HG02571 (cell line): ENCODE measurements at regions not wholly inside any gene's neighbourhood (a gene's known extent, or its start where the extent isn't known, plus 50 kb on each side); places are given as distances from the start of the nearest gene placed in this dataset.

Source experiments
- ATAC-seq: cut with Tn5 transposase; IDR thresholded peaks from one replicate; pipeline ENCODE4 v1.9.1; 2021; ENCODE audit warnings: mild to moderate bottlenecking, moderate library complexity; ENCODE audit not compliant: unreplicated experiment

- no peak for ATAC-seq
Measured at GRCh38 chr11:92850296-92850826, 119.1 kb upstream of the MTNR1B start.

GRCh38 chr11:92852229-92852628 is 117.2 kb upstream of the MTNR1B start:
- no peak for ATAC-seq

- no peak for ATAC-seq
Measured at GRCh38 chr11:92852946-92853345, 116.5 kb upstream of the MTNR1B start.

- ATAC-seq: no peak
Measured at GRCh38 chr11:92854162-92854561, 115.3 kb upstream of the MTNR1B start.

GRCh38 chr11:92854952-92855351 is 114.5 kb upstream of the MTNR1B start:
- ATAC-seq: no peak

GRCh38 chr11:92855607-92856405 is 113.6 kb upstream of the MTNR1B start:
- ATAC-seq: no peak

- ATAC-seq: no peak
Measured at GRCh38 chr11:92857407-92857806, 112.0 kb upstream of the MTNR1B start.

- no peak for ATAC-seq
Measured at GRCh38 chr11:92859156-92859690, 110.2 kb upstream of the MTNR1B start.

GRCh38 chr11:92861634-92862033 is 107.8 kb upstream of the MTNR1B start:
- ATAC-seq: no peak

GRCh38 chr11:92865352-92865751 is 104.1 kb upstream of the MTNR1B start:
- ATAC-seq: no peak

- ATAC-seq: no peak
Measured at GRCh38 chr11:92866679-92867282, 102.7 kb upstream of the MTNR1B start.

- ATAC-seq: no peak
Measured at GRCh38 chr11:92867913-92868619, 101.4 kb upstream of the MTNR1B start.

GRCh38 chr11:92869716-92870115 is 99.7 kb upstream of the MTNR1B start:
- no peak for ATAC-seq

GRCh38 chr11:92870196-92870832 is 99.1 kb upstream of the MTNR1B start:
- ATAC-seq: no peak

GRCh38 chr11:92873551-92873950 is 95.9 kb upstream of the MTNR1B start:
- ATAC-seq: no peak

GRCh38 chr11:92875473-92875872 is 94.0 kb upstream of the MTNR1B start:
- ATAC-seq: no peak

GRCh38 chr11:92879086-92879485 is 90.4 kb upstream of the MTNR1B start:
- ATAC-seq: no peak

GRCh38 chr11:92880381-92880780 is 89.1 kb upstream of the MTNR1B start:
- ATAC-seq: no peak

- no peak for ATAC-seq
Measured at GRCh38 chr11:92881940-92882450, 87.5 kb upstream of the MTNR1B start.

- no peak for ATAC-seq
Measured at GRCh38 chr11:92882828-92883611, 86.4 kb upstream of the MTNR1B start.
